ENCODE measurements at regions not wholly inside any gene's neighbourhood (a gene's known extent, or its start where the extent isn't known, plus 50 kb on each side); places are given as distances from the start of the nearest gene placed in this dataset.

DNA sequence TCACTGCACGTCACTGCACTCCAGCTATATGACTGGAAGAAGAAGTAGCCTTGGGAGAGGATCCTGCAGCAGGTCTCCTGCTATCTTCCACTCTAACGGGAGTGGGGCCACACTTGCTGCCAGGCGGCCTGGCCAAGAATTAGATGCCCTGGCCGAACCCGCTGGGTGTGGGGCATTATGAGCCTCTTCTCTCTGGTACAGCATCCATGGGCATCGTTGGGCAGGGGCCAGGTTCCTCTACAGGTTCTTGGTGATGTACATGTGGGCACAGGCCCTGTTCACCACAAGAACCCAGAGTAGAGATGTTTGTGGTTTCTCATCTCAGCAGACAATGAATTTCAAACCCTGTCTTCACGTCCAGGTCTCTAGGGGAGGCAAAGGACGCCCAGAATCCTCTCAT is 370.5 kb downstream of the NPHP4 start:
- TF ChIP-seq, protein P1, sequence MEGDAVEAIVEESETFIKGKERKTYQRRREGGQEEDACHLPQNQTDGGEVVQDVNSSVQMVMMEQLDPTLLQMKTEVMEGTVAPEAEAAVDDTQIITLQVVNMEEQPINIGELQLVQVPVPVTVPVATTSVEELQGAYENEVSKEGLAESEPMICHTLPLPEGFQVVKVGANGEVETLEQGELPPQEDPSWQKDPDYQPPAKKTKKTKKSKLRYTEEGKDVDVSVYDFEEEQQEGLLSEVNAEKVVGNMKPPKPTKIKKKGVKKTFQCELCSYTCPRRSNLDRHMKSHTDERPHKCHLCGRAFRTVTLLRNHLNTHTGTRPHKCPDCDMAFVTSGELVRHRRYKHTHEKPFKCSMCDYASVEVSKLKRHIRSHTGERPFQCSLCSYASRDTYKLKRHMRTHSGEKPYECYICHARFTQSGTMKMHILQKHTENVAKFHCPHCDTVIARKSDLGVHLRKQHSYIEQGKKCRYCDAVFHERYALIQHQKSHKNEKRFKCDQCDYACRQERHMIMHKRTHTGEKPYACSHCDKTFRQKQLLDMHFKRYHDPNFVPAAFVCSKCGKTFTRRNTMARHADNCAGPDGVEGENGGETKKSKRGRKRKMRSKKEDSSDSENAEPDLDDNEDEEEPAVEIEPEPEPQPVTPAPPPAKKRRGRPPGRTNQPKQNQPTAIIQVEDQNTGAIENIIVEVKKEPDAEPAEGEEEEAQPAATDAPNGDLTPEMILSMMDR (IDR thresholded peaks at IDR 0.05), result no peak
- no peak for TF ChIP-seq POLR2A (IDR thresholded peaks at IDR 0.05)
